HG03354 (cell line): ENCODE measurements at regions not wholly inside any gene's neighbourhood (a gene's known extent, or its start where the extent isn't known, plus 50 kb on each side); places are given as distances from the start of the nearest gene placed in this dataset.

ENCODE experiments used
- ATAC-seq: cut with Tn5 transposase; IDR thresholded peaks from one replicate; pipeline ENCODE4 v1.9.1; 2021; ENCODE audit warnings: mild to moderate bottlenecking; ENCODE audit not compliant: unreplicated experiment, poor library complexity, severe bottlenecking

DNA sequence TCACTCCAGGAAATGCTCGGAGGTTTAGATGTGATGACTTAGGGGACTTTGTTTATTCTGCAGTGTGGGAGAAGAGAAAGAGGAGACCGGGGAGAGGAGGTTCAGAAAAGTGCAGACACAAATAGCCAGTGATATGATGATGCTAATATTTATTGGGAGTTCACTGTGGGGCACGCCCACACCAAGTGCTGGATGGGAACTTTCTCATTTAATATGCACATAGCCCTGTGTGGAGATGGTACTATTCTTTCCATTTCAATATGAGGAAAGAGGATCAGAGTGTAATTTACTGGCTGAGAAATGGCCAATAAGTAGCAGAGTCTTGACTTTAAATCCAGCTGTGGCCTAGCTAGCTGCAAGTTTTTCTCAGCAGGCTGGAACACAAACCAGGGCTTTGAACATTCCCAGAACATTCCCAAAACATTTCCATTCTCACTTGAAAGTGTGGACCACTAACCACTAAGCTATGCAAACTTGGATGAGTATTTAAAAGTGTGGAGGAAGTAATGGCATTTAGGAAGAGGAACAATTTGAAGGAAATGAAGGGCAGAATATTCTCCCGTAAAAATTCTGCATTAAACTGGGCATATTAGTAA, 231.7 kb downstream of the HS3ST1 start:
- no peak for ATAC-seq

DNA sequence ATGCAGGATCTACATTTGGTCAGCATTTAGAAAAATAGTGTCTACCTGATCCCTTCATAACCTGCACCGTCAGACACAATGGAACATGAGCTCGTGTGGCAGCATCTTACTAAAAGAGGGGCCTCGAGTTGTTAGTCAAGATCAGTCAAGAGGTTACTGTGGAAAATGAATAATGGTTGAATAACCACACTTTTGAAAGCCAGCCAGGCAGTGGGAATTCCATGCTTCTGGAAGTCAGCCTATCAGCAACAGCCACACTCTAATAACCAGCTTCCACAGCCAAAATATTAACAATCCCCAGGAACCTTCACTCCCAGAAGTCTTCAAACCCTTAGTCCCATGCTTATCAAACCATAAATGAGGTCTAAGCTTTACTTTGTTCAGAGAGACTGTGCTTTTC, 234.3 kb downstream of the HS3ST1 start:
- no peak for ATAC-seq

DNA sequence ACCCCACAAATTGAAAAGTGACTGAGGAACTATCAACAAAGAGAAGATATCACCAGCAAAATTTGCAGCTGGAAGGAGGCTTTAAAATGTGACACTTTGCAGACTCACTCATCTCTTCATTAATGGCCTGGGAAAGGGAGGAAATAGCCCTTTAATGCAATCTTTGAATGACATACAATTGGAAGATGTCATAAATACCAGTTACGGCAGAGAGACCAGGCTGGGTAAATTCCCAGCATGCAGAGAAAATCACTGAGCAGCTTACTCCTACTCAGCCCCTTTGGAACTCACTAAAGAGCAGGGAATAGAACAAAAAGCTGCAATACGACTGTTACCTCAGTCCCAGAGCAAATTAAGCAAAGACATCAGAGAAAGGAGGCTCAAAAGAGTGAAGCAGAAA, 238.9 kb downstream of the HS3ST1 start:
- no peak for ATAC-seq

DNA sequence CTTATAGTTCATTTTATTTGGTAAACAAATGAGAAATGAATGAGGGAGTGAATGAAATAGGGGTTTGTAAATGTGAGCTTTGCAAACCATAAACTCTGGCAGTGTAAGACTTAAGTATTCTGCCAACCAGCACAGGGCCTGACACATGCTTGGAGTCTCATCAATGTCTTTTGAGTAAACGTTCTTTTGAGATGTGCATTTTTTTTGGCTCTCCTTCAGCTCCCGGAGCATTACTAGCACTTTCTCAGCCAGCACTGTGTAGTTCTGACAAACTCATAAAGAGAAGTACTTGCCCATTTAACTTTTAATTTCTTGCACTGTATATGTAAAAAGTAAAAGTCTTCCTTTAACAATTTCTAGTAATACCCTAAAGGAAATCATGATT, 245.3 kb downstream of the HS3ST1 start:
- ATAC-seq: no peak

DNA sequence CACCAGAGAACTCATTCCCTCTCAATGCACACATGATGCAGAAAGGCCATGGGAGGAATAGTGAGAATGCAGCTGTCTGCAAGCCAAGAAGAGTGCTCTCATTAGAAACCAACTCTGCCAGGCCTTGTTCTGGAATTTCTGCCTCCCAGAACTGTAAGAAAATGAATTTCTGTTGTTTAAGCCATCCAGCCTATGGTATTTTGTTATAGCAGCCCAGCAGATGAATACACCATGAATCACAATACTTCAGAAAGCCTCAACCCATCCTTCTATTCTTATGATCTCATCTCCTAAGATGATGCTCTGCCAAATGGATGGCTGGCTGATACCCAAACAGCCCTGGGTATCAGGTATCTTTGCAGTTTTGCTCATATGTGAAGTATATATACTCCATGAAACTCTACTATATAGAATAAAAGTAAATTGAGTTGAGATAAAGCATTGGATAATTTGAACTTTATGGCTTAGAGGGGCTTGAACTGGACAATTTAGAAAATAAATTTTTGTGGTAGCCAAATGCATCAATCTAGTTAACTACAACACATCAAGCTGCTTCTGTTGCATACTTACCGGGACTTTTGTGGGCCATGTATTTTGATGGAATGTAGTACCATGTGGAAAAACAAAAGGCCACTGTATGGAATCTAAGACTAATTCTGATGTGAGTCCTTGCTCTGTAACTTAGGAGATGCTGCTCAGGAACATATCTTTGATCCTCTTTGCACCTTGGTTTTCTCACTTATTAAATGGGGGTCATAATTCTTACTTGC, 245.9 kb downstream of the HS3ST1 start:
- no peak for ATAC-seq

DNA sequence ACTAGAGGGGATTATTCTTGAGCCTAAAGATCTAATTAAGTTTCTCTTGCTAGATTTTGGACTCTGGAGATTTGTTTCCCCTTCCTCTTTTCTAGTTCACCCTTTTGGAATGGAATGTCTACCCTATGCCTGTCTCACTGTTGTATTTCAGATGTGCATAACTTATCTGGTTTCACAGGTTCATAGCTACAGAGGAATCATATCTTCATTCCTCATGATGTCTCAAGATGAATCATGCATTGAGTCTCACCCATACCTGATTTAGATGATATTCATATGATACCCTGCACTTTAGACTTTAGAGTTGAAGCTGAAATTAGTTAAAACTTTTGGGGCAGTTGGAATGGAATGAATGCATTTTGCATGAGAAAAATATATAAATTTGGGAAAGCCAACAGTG, 246.7 kb downstream of the HS3ST1 start:
- no peak for ATAC-seq

DNA sequence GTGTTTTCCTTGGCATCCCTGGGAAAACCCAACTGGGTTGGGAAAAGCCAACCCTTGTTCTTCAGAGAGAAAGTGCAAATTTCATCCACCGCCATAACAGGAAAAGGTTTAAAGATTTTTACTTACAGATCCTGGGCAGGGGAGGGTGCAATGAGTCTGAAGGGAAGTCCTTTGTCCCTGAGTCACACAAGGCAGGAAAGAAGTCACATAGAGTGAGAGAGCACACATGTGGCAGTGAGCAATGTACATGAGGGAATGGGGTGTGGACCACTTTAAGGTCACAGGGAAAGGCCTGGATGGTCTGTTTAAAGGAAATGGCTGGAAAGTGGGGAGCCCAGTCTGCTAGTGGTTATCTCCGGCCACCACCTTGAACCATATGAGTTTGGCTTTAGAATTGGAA, 248.9 kb downstream of the HS3ST1 start:
- ATAC-seq: no peak

DNA sequence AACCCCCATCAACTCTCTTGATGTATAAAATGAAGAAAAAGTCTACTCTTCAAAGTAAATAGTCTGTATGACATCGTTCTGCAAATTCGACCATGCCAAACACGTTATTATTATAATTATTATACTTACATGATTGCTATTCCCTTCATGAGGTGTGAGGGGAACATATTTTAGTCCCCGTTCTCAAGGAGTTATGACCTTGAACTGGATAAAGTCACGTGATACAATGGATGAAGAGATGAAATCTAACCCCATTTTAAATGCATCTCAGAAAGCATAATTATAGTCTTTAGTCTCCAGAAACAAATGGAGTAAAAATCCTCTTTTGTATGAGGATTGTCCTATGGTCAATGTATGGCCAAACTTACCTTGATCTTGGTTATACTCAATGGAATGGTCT, 250.3 kb downstream of the HS3ST1 start:
- no peak for ATAC-seq

DNA sequence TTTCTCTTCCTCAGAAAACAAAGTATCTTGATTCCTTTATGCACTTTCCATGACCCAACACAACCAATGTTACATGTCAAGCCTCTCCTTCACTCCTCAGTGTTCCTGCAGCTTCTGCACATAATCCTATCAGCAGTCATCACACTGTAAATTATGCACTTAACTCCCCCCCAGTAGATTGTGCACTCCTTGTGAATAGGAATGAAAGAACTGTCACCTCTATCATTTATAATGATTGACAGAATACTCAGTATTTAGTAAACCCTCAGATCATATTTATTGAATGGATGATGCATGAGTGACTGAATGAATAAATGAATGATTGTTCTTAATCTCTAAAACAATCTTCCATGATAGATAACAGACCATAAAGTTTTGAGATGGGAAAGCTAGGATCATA, 253.3 kb downstream of the HS3ST1 start:
- ATAC-seq: no peak

DNA sequence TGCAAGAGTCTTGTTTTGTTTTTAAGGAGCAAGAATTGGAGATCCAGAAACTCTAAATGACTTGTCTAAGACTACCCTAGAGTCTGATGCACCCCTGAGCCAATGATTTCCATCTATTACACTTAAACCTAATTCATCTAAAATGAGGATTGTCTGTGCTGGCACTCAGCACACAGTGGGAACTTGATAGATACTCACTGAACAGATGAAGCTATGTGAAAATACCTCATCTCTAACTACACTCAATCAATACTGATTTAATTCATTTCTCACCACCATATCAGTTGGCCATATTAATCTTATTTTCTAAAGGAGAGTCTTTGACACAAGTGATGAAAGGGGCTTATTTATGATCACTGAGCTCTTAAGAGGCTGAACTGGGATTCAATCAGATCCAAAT, 262.1 kb downstream of the HS3ST1 start:
- ATAC-seq: no peak

DNA sequence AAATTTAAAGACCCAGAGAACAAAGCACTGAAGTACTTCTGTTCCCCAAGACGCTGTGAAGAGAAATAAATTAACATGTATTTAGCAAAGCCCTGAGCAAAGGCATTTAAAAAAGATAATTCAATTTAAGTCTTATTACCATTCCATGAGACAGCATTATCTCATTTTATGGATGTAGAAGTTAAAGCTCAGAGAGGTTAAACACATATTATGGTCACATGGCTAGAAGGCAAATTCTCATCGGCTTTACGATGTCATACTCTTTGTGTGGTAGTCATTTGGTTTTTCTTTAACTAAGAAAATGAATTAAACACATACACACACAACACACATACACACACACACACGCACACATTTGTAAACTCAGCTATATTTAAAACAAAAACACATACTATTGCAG, 262.7 kb downstream of the HS3ST1 start:
- no peak for ATAC-seq

DNA sequence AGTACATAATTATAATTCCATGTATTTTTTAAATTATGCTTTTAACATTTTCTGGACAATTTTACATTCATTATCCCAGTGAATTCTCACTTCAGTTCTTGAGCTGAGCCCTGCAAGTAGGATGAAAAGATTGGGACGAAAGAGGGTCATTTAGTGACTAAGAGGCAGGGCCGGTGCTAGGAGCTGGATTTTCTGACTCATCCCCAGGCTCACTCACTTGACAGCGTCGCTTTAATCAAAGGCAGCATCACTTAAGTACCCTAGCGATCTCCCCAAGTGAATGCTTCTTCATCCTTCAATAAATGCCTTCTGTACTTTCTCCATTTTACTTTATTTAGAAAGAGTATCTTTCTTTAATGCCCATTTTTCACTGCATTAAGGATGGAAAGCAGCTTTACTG, 263.6 kb downstream of the HS3ST1 start:
- ATAC-seq: no peak

DNA sequence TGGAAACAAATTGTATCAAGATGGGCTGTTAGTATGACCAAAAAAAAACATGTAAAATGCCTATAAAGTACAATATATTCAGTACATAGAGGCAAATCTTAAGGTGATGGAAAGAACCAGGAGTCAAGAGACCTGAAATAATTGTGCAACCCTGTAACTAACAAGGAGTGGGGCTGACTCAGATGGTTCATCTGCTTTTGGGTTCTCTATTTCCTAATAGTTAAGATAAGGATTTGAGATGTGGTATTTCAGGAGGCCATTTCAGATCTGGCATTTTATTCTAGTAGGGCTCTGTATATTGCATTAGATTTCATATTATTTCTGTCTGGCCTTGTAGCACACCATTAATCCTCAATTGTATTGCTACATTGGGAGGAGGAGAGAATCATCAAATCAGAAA, 268.4 kb downstream of the HS3ST1 start:
- no peak for ATAC-seq

DNA sequence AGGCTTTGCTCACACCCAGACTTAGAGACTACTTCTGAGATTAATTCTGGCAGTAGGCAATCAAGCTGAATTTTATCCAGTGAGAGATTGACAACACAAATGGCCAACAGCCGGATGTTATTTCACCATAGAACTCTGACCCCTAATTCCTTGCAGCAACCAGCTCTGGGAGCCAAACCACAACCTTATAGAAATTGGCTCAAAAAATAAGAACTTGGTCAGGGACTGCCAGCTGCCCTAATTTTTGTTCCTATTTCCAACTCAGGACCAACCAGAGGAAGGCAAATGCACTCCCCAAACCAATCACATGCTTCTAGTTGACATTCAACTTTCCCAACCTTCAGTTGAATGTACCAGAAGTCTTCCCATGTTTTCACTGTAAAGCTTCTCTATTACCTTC, 269.7 kb downstream of the HS3ST1 start:
- ATAC-seq: no peak

DNA sequence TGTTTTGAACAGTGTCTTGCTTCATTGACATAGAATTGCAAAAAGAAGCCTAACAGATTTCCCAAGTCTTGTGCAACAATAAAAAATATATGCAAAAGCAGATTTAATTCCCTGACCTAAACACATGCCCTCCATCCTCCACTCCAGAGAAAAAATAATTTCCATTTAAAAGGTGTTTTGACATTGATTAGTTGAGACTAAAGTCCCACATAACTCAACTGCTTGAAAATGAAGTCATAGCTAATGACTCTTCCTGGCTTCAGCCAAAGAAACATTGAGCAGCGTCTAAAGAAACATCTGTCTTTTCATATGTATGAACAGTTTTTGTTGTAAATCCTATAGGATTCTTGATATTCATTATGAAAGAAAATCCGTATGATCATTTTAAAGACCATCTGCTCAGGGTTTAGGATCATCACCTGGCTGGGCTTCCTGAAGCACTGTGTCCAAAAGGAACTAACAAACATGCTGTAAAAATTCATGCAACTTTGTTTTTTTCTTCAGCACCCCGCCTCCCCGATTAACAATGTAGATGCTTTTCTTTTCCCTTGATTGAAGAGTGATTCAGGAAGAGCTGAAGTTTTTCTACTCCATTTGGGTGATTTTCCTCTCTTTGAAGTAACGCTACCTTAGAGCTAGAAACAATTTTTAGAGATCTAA, 273.4 kb downstream of the HS3ST1 start:
- no peak for ATAC-seq

DNA sequence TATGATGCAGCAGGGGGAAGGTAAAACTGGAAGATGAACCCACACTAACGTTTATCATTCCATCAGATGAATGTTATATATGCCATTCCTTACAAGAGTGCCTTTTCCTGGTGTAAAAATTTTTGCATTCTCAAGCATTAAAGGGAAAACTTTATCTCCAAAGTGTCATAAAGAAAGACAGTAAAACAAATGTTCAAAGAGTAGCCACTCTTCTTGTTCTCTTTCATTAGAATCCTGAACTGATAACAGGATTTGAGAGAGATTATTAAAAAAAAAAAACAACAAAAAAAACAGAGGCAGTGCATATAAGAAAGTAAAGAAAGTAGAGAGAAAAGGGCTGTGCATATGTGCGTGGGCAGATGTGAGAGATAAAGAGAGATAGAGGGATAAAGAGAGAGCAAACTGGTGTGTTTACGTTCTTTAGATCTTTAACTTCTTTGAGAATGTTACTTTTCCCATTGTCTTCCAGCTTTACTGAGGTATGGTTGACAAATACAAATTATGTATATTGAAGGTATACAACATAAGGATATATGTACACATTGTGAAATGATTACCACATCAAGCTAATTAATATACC, 275.4 kb downstream of the HS3ST1 start:
- ATAC-seq: no peak

DNA sequence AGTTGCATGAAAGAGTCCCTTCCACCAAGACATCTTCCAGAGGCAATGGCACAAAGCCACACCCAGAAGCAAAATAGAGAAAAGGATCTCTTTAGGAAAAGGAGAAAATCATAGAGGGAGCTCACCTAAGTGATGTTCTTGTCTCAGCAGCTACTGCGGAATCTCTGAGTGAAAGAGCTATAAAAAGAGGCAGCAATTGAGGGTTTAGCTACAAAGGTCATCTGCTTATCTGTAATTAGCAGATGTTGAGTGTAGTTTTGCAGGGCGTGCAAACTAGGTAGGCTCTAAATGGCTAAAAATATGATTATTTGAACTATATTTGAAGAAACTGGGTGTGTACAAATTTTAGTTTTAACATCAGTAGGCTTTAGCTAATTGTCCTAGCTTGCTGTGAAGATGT, 276.0 kb downstream of the HS3ST1 start:
- ATAC-seq: no peak

DNA sequence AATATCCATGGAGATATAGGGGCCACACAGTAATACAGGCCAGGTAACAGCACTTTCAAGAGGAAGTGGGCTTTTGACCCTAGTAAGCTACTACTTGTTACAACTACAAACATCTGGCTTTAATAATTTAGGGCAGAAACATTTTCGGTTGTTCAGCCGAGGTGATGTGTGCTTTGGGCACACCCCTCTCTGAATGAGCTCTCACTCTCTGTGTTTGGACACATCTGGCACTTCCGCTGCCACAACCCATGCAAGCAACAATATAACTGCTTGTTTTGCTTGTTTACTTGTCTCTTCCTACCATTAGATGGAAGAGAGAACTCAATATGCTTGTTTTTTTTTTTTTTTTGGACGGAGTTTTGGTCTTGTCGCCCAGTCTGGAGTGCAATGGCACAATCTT, 277.2 kb downstream of the HS3ST1 start:
- no peak for ATAC-seq

DNA sequence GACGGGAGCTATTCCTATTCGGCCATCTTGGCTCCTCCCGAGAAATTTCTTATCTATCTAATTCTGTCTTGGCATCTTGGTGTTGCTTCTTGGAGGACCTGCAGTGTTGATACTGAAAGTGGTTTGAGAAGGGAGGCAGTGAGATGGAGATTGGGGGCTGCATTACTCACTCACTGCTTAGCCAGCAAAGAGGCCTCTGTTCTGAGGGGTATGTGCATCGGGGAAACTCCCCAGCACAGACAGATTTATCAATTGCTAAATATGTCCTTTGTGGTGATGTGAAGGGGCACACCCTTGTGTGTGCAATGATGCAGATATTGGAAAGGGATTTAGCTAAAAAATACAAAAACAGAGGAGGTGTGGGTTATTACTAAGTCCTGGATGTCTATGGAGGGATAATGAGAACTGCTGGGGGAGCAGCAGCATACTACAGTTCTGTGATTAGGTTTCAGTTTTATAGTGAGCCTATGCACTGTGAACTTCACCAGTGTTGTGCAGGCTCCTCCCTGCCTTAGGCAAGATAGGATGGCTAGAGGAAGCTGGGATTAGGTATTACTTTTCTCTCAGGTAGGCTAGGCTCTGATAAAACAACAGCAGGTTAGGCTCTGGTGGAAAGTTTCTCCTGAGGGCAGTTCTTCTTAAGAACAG, 279.0 kb downstream of the HS3ST1 start:
- ATAC-seq: no peak

DNA sequence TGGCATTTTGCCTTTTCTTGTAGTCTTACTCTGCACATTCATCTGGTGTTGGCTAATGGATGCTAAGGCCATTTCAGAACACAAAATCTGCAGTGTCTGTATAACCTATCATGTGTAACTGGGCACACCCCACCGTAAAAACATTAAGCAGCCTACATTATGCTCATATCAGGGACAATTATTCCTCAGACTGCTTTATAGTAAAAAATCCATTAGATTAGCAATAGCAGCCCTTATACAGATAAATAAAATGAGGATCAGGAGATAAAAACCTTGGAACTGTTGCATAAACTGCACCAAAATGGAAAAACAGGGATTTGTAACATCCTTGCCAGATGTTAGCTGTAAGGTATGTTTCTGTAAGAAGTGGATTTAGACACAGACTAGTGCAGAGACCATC, 288.8 kb downstream of the HS3ST1 start:
- ATAC-seq: no peak

DNA sequence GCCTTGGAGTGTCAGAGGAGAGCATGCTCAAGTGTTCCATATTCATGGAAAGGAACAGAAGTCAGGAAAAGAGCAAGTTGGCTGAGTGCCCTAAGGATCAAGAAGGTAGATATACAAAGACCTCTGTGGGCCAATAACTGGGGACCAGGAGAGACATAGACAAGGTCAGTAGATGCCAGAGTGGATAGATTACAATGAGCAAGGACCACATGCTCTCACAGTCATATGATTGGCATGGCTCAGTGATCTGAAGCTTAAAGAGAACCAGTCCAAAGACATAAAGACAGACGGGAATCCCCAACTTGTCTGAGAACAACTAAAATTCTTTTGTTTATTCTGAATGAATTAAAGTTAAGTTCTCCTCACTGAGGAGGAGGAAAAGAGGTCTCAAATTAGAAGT, 289.7 kb downstream of the HS3ST1 start:
- no peak for ATAC-seq
